VCaP (cell line): ENCODE measurements at regions not wholly inside any gene's neighbourhood (a gene's known extent, or its start where the extent isn't known, plus 50 kb on each side); places are given as distances from the start of the nearest gene placed in this dataset.

Experiments used
- H3K27ac ChIP-seq: fragments of 450-650 bp; 2 replicates; pipeline ENCODE4 v1.5.1; 2017
- TF ChIP-seq, protein P1 (sequence below): fragments of 450-650 bp; conservative IDR thresholded peaks from 2 replicates; pipeline ENCODE4 v1.5.1; 2017; ENCODE audit warnings: mild to moderate bottlenecking, moderate library complexity

DNA sequence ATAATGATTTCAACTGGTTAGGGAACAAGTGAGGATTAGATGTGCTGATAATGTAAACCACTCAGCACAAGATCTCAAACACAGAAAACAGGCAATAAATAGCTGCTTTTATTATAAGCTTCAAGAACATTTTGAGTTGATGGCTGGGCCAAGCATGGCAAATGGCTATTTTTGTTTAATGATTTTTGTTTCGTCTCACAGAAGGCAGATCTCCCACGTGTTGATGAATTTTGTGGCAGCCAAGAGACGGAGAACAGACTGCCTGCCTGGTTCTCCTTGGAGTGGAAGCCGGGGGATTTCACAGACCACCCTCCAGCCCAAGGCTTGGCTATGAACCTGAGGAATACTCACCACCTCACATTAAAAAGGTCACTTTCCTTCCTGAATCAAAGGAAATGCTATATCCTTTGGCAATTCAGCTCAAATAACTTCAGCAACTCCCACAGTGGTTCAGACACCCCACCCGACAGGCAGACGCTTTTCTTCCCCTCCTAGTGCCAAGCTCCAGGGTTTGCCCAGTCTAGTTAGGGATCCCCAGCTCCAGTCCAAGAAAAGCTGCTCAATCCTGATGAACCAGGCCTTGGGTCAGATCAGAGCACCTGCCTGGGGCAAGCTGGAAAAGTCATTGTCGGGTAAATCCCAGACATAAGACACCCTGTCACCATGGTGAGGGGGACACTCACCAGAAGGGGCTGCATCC is 593.5 kb downstream of the TOX3 start:
- TF ChIP-seq, protein P1, sequence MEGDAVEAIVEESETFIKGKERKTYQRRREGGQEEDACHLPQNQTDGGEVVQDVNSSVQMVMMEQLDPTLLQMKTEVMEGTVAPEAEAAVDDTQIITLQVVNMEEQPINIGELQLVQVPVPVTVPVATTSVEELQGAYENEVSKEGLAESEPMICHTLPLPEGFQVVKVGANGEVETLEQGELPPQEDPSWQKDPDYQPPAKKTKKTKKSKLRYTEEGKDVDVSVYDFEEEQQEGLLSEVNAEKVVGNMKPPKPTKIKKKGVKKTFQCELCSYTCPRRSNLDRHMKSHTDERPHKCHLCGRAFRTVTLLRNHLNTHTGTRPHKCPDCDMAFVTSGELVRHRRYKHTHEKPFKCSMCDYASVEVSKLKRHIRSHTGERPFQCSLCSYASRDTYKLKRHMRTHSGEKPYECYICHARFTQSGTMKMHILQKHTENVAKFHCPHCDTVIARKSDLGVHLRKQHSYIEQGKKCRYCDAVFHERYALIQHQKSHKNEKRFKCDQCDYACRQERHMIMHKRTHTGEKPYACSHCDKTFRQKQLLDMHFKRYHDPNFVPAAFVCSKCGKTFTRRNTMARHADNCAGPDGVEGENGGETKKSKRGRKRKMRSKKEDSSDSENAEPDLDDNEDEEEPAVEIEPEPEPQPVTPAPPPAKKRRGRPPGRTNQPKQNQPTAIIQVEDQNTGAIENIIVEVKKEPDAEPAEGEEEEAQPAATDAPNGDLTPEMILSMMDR: no peak
- H3K27ac ChIP-seq: no peak overlapping the region

DNA sequence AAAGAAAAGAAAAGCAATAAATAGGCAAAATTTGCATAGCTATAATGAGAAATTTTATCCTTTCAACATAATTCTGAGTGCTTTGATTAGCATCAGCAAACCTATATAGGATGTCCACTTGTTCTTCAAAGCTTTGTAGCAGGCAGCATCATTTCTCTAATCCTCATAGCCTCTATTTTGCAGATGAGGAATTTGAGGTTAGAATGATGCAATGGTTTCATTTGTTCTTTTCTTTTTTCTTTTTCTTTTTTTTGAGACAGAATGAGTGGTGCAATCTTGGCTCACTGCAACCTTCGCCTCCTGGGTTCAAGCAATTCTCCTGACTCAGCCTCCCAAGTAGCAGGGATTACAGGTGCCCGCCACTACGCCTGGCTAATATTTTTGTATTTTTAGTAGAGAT is 594.4 kb downstream of the TOX3 start:
- TF ChIP-seq, protein P1: no peak
- H3K27ac ChIP-seq: no peak overlapping the region

DNA sequence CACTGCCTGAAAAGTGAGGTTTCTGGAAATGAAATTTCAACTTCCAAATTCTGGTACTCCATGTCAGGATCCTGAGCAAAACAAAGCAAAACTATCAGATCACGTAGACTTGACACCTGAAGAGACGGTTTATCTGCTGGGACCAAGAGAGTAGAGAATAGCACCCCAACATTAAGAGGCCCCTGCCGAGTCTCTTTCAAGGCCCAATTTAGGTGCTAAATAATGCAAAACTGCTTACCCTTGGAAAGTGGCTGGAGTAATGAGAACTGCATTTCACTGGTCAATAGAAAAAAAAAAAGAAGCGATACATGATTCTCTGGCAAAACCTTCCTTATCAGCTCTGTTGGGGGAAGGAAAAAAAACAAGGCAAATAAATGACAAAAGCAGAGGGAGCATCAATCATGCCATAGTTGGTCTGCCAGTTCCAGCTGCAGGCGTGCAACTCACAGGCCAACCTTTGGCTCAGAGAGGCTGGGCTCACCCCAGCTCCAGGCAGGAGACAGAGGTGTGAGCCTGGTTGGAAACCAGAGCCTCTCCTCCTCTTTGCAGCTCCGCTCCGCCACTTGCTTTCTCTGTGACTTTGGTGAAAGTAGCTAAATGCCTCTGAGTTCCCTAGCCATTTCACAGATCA is 595.2 kb downstream of the TOX3 start:
- no peak overlapping the region for H3K27ac ChIP-seq

DNA sequence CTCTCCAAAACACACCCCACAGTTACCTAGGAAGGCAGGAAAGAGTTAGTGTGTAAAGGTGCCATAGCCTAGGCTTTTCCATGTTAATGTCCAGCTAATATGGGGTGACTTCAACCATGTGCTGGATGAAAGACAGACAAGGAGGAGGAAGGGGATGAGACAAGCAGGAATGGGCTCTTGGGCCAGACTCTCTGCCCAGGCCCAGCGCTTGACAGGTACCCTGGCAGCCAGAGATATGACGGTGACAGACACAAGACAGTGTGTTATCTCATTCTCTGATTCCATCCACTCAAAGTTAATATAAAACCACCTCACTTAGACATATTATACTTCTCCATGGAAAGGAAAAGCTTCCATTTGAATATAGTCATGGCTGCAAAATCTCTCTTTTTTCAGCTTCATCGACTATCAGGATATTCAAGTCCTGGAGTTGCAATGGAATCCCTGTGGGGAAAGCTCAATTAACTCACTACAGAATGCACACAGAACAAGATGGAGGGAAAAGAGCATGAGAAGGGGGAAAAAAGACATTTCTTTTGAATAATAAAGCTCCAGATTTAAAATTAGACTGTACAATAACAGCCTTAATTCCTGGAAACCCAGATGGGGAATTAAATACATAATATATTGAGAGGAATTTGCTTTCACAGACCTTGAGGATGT is 596.7 kb downstream of the TOX3 start:
- TF ChIP-seq, protein P1: no peak
- H3K27ac ChIP-seq: no peak overlapping the region

More for the DNA sequence above, 595.2 kb downstream of the TOX3 start:
- TF ChIP-seq, protein P1: no peak

DNA sequence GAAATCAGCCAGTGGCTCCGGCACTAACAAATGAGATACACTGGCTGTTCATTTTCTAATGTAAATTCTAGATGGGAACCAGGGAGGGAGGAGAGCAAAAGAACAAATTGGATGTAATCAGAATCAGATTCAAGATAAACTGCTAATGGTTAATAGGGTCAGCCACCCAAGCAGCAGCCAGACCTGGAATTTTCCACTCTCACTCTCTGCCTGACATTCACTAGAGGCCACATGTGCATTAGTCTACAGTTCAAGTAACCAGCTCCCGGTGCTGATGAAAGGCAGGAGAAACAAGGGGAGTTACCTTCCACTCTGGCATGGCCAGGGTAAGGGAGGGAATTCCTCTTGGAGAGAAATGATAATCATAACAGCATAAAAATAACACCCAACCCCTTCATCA is 597.7 kb downstream of the TOX3 start:
- TF ChIP-seq, protein P1: no peak
- H3K27ac ChIP-seq: no peak overlapping the region

DNA sequence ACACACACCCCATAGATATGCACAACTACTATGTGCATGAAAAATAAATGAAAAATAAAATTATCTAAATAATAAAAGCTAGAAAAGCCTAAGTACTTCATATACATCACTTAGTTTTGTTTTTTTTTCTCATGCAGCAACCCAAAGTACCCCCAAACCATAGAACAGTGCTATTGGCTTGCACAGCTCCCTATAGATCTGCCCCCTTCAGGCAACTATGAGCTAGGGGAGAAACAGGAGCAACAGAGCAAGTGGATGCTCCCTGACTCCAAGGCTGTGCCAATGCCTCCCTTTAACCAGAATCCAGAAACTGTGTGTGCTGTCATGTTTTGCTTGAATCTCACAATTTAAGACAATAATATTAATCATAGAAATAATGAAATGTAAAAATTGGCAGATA is 605.5 kb downstream of the TOX3 start:
- TF ChIP-seq, protein P1: no peak
- H3K27ac ChIP-seq: no peak overlapping the region

DNA sequence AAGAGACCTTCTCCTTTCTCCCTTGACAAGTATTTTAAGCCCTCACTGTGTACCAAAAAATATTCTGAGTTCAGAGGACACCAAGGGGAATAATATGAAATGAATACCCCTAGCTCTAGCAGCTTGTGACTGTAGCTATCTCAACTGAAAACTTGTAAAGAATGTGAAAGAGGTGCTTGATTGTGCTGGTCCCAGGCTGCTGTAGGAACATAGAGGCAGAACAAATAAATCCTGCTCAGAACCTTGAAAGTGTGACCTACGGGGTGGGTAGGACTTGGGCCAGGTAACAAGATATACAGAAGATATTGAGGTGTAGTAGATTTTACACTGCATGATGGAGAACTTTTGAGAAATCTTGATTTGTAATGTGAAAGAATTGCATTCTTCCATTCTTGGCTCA is 606.8 kb downstream of the TOX3 start:
- H3K27ac ChIP-seq: no peak overlapping the region

More for the DNA sequence above, 606.8 kb downstream of the TOX3 start:
- TF ChIP-seq, protein P1: no peak
